Upper lobe of left lung (tissue), 4 donors: ENCODE measurements at regions not wholly inside any gene's neighbourhood (a gene's known extent, or its start where the extent isn't known, plus 50 kb on each side); places are given as distances from the start of the nearest gene placed in this dataset.
"Not testable (repeated sequence)": the region's sequence is repeated elsewhere in the genome, so short reads cannot be mapped to it uniquely, and the experiment has no call there.

Source experiments
- CTCF ChIP-seq, 6 experiments: fragments of 450-650 bp in 4 of 6; fragments of 200-600 bp in 2 of 6; sonication (generic) in 2 of 6; IDR thresholded peaks; one replicate each; pipeline ENCODE4 v1.5.1; 2016 to 2019; ENCODE audit warnings: antibody characterized with exemption in 6 of 6
- POLR2A ChIP-seq, 4 donors: fragments of 450-650 bp; IDR thresholded peaks; one replicate each; pipeline ENCODE4 v1.5.1; 2016 to 2017; ENCODE audit warnings: antibody characterized with exemption in 4 of 4, mild to moderate bottlenecking in 2 of 4
- POLR2AphosphoS5 ChIP-seq, 2 donors: sonication (generic); formaldehyde crosslinking; IDR thresholded peaks; one replicate each; pipeline ENCODE4 v1.5.1; 2017; ENCODE audit warnings: antibody characterized with exemption in 2 of 2

- TF ChIP-seq POLR2A, CTCF, POLR2AphosphoS5 (IDR thresholded peaks at IDR 0.05): not testable (repeated sequence)
Observed at GRCh38 chr9:42340435-42340723, 156.9 kb downstream of the SPATA31A6 start.
